NB4 (cell line): ENCODE measurements at regions not wholly inside any gene's neighbourhood (a gene's known extent, or its start where the extent isn't known, plus 50 kb on each side); places are given as distances from the start of the nearest gene placed in this dataset.

Experiments
- MYC ChIP-seq: IDR thresholded peaks from 2 replicates; pipeline ENCODE4 v1.6.1; 2011; ENCODE audit warnings: low read depth, low read length
- POLR2A ChIP-seq: IDR thresholded peaks from 2 replicates; pipeline ENCODE4 v1.6.1; 2011; ENCODE audit warnings: mild to moderate bottlenecking; ENCODE audit not compliant: insufficient read length; ENCODE audit errors: extremely low read depth
- TF ChIP-seq, protein P1 (sequence below): IDR thresholded peaks from one replicate; pipeline ENCODE4 v1.5.1; 2012; ENCODE audit warnings: low read depth, low read length
- TF ChIP-seq, protein P2 (sequence below): IDR thresholded peaks from 2 replicates; pipeline ENCODE4 v1.6.1; 2011; ENCODE audit warnings: low read depth, low read length

DNA sequence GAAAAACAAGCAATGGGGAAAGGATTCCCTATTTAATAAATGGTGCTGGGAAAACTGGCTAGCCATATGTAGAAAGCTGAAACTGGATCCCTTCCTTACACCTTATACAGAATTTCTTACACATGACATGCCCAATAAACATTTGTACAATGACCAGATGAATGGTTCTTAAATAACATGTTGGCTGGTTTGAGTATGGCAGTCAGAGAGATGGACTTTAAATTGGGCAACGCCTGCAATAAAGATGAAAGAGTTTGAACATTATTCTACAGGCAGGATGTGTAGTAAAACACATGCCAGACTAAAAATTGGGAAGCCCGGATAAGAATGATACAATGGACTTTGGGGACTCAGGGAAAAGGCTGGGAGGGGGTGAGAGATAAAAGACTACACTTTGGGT lies 360.6 kb upstream of the KITLG start:
- TF ChIP-seq, protein P1, sequence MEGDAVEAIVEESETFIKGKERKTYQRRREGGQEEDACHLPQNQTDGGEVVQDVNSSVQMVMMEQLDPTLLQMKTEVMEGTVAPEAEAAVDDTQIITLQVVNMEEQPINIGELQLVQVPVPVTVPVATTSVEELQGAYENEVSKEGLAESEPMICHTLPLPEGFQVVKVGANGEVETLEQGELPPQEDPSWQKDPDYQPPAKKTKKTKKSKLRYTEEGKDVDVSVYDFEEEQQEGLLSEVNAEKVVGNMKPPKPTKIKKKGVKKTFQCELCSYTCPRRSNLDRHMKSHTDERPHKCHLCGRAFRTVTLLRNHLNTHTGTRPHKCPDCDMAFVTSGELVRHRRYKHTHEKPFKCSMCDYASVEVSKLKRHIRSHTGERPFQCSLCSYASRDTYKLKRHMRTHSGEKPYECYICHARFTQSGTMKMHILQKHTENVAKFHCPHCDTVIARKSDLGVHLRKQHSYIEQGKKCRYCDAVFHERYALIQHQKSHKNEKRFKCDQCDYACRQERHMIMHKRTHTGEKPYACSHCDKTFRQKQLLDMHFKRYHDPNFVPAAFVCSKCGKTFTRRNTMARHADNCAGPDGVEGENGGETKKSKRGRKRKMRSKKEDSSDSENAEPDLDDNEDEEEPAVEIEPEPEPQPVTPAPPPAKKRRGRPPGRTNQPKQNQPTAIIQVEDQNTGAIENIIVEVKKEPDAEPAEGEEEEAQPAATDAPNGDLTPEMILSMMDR: no peak
- TF ChIP-seq, protein P2, sequence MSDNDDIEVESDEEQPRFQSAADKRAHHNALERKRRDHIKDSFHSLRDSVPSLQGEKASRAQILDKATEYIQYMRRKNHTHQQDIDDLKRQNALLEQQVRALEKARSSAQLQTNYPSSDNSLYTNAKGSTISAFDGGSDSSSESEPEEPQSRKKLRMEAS: no peak
- TF ChIP-seq POLR2A: no peak
- no peak for TF ChIP-seq MYC
